Lung (tissue), 11 donors: ENCODE measurements at regions not wholly inside any gene's neighbourhood (a gene's known extent, or its start where the extent isn't known, plus 50 kb on each side); places are given as distances from the start of the nearest gene placed in this dataset.
"Not testable (repeated sequence)": the region's sequence is repeated elsewhere in the genome, so short reads cannot be mapped to it uniquely, and the experiment has no call there.

Source experiments
- ATAC-seq: fragments of 200-7000 bp; cut with Tn5 transposase; one replicate; pipeline ENCODE4 v1.9.1; 2020; ENCODE audit warnings: moderate number of reproducible peaks; ENCODE audit not compliant: insufficient read depth, low FRiP score
- DNase-seq, 3 donors: peaks; one replicate each; pipeline ENCODE4 v3.0.0-alpha.2; 2013 to 2017
- H3K27ac ChIP-seq, 2 donors: one replicate each; pipeline ENCODE4 v1.5.1; 2013; ENCODE audit warnings: mild to moderate bottlenecking in 2 of 2, moderate library complexity in 2 of 2, control low read depth in 1 of 2, inconsistent platforms in 1 of 2, low read depth in 1 of 2, low read length in 1 of 2
- H3K27me3 ChIP-seq, 3 donors: one replicate each; pipeline ENCODE4 v1.5.1; 2013; ENCODE audit warnings: low read length in 2 of 3; ENCODE audit not compliant: control insufficient read depth in 3 of 3, insufficient read depth in 3 of 3
- H3K36me3 ChIP-seq, 4 donors: one replicate each; pipeline ENCODE4 v1.5.1; 2013; ENCODE audit warnings: low read length in 4 of 4, mild to moderate bottlenecking in 1 of 4, moderate library complexity in 1 of 4; ENCODE audit not compliant: control insufficient read depth in 4 of 4, insufficient read depth in 4 of 4
- H3K4me1 ChIP-seq, 5 donors: one replicate each; pipeline ENCODE4 v1.5.1; 2013; ENCODE audit warnings: low read length in 5 of 5, mild to moderate bottlenecking in 2 of 5, moderate library complexity in 1 of 5; ENCODE audit not compliant: control insufficient read depth in 5 of 5, insufficient read depth in 5 of 5
- H3K4me3 ChIP-seq: one replicate; pipeline ENCODE4 v1.5.1; 2013; ENCODE audit warnings: mild to moderate bottlenecking, control low read depth, moderate library complexity
- H3K9ac ChIP-seq, 2 donors: one replicate each; pipeline ENCODE4 v1.5.1; 2013; ENCODE audit warnings: low read length in 2 of 2, control low read depth in 1 of 2; ENCODE audit not compliant: insufficient read depth in 1 of 2
- H3K9me3 ChIP-seq, 4 donors: one replicate each; pipeline ENCODE4 v1.5.1; 2013; ENCODE audit warnings: low read length in 3 of 4, mild to moderate bottlenecking in 1 of 4, moderate library complexity in 1 of 4; ENCODE audit not compliant: control insufficient read depth in 4 of 4, insufficient read depth in 3 of 4
- CTCF ChIP-seq: IDR thresholded peaks from 2 replicates; pipeline ENCODE4 v1.5.1; 2012; ENCODE audit warnings: mild to moderate bottlenecking; ENCODE audit errors: control extremely low read depth, extremely low read depth
- WGBS, 2 donors: extraction: QIAGEN DNeasy Blood & Tissue Kit; methylation state at CpG; one replicate each; pipeline ENCODE4 v1.1.7; 2013; 5-methylcytosine and 5-hydroxymethylcytosine counted together
- donor health status: control.
- donor health status: control.
- donor health status: Bipolar disorder and iron deficiency.
- donor health status: healthy.
- donor health status: DM: yes; HTN: yes; CAD: no.

- H3K27me3 ChIP-seq = no peaks in the 10 kb centered on the region
- H3K9me3 ChIP-seq = no peaks in the 10 kb centered on the region
- no peak overlapping the region for H3K9ac ChIP-seq
- no peak for ATAC-seq
- H3K4me3 ChIP-seq = no peak overlapping the region
- no peak overlapping the region for H3K27ac ChIP-seq
- no peak for DNase-seq
- no peak for TF ChIP-seq CTCF
- H3K36me3 ChIP-seq = no peaks in the 10 kb centered on the region
- 75 to 81% methylated on average over 4 of the region's 4 CpGs for WGBS, 2 donors
- no peaks in the 10 kb centered on the region for H3K4me1 ChIP-seq
Measured at GRCh38 chr10:81603106-81603620, 271.8 kb upstream of the NRG3 start.

GRCh38 chr10:81644485-81644884 is 230.5 kb upstream of the NRG3 start:
- not testable (repeated sequence) for H3K9ac ChIP-seq, H3K9me3 ChIP-seq, H3K4me1 ChIP-seq, DNase-seq, H3K36me3 ChIP-seq, ATAC-seq, H3K27ac ChIP-seq, H3K4me3 ChIP-seq, H3K27me3 ChIP-seq
- 83 to 94% methylated on average over 7 of the region's 7 CpGs for WGBS, 2 donors

- H3K4me3 ChIP-seq = no peak overlapping the region
- no peaks in the 10 kb centered on the region for H3K4me1 ChIP-seq
- no peak overlapping the region for H3K27ac ChIP-seq
- DNase-seq = no peak
- ATAC-seq = no peak
- 75 to 77% methylated on average over 4 of the region's 4 CpGs for WGBS, 2 donors
- H3K27me3 ChIP-seq = no peaks in the 10 kb centered on the region
- peaks cover 0 to 12% (median 0%) of the 10 kb centered on the region in 4 donors for H3K9me3 ChIP-seq
- H3K9ac ChIP-seq = no peak overlapping the region
- H3K36me3 ChIP-seq = no peaks in the 10 kb centered on the region
- TF ChIP-seq CTCF = no peak
Measured at GRCh38 chr10:81655986-81656385, 219.0 kb upstream of the NRG3 start.

- Histone ChIP-seq H3K4me3 (no peak overlapping the region), H3K9ac (no peak overlapping the region), H3K9me3 (no peaks in the 10 kb centered on the region), H3K27ac (no peak overlapping the region), H3K27me3 (no peaks in the 10 kb centered on the region), H3K4me1 (no peaks in the 10 kb centered on the region), H3K36me3 (no peaks in the 10 kb centered on the region)
- WGBS, 2 donors = 86 to 100% methylated on average over 2 of the region's 2 CpGs
- DNase-seq (no peak), ATAC-seq (no peak)
- TF ChIP-seq CTCF = no peak
Measured at GRCh38 chr10:81662837-81663236, 212.2 kb upstream of the NRG3 start.

- WGBS, 2 donors = 48 to 69% methylated on average over 1 of the region's 1 CpG
- not testable (repeated sequence) for H3K4me3 ChIP-seq, H3K36me3 ChIP-seq, ATAC-seq, H3K27me3 ChIP-seq, DNase-seq, H3K27ac ChIP-seq, H3K4me1 ChIP-seq, H3K9me3 ChIP-seq, H3K9ac ChIP-seq
Measured at GRCh38 chr10:81664800-81665199, 210.2 kb upstream of the NRG3 start.
